DOHH2 (cell line): ENCODE measurements at regions not wholly inside any gene's neighbourhood (a gene's known extent, or its start where the extent isn't known, plus 50 kb on each side); places are given as distances from the start of the nearest gene placed in this dataset.

Source experiments
- H3F3A ChIP-seq: fragments of 200-600 bp; sonication (generic), shearing (Covaris generic); 2 replicates; pipeline ENCODE4 v1.6.0; 2016; ENCODE audit warnings: antibody characterized with exemption, mild to moderate bottlenecking; ENCODE audit not compliant: control insufficient read depth, insufficient read depth
- H3K27ac ChIP-seq: fragments of 200-600 bp; sonication (generic); 2 replicates; pipeline ENCODE4 v1.5.1; 2014; ENCODE audit warnings: low read depth, mild to moderate bottlenecking, low read length, moderate library complexity
- H3K27me3 ChIP-seq: fragments of 200-600 bp; sonication (generic); 2 replicates; pipeline ENCODE4 v1.6.1; 2014; ENCODE audit warnings: mild to moderate bottlenecking, low read length, mixed read lengths; ENCODE audit not compliant: control insufficient read depth
- H3K36me3 ChIP-seq: fragments of 200-600 bp; sonication (generic); 2 replicates; pipeline ENCODE4 v1.6.1; 2014; ENCODE audit warnings: mild to moderate bottlenecking, low read length, moderate library complexity, mixed read lengths; ENCODE audit not compliant: control insufficient read depth
- H3K4me1 ChIP-seq: fragments of 200-600 bp; sonication (generic); 2 replicates; pipeline ENCODE4 v1.6.1; 2014; ENCODE audit warnings: mild to moderate bottlenecking, low read length, mixed read lengths; ENCODE audit not compliant: control insufficient read depth
- H3K4me2 ChIP-seq: fragments of 200-600 bp; sonication (generic); 2 replicates; pipeline ENCODE4 v1.6.0; 2014; ENCODE audit warnings: mild to moderate bottlenecking, low read length, moderate library complexity
- H3K4me3 ChIP-seq: fragments of 200-600 bp; sonication (generic); 2 replicates; pipeline ENCODE4 v1.5.1; 2014; ENCODE audit warnings: mild to moderate bottlenecking, low read length, mixed read lengths
- H3K79me2 ChIP-seq: fragments of 200-600 bp; sonication (generic); 2 replicates; pipeline ENCODE4 v1.6.1; 2014; ENCODE audit warnings: mild to moderate bottlenecking, low read length, mixed read lengths; ENCODE audit not compliant: control insufficient read depth
- H3K9me2 ChIP-seq: fragments of 200-600 bp; sonication (generic); replicated peaks from 2 replicates; pipeline ENCODE4 v1.6.1; 2014; ENCODE audit warnings: mild to moderate bottlenecking, low read length, mixed read lengths; ENCODE audit not compliant: control insufficient read depth
- H3K9me3 ChIP-seq: fragments of 200-600 bp; sonication (generic); 2 replicates; pipeline ENCODE4 v1.6.1; 2014; ENCODE audit warnings: antibody characterized with exemption, low read length, mixed read lengths; ENCODE audit not compliant: control insufficient read depth, insufficient read depth
- H4K20me1 ChIP-seq: fragments of 200-600 bp; sonication (generic); 2 replicates; pipeline ENCODE4 v1.6.0; 2014; ENCODE audit warnings: low read depth, mild to moderate bottlenecking, antibody characterized with exemption, low read length, moderate library complexity; ENCODE audit not compliant: control insufficient read depth, insufficient read depth
- EZH2phosphoT487 ChIP-seq: fragments of 200-600 bp; sonication (generic); IDR thresholded peaks from 2 replicates; pipeline ENCODE4 v1.6.1; 2017; ENCODE audit warnings: borderline replicate concordance, mild to moderate bottlenecking, antibody characterized with exemption, low read length, moderate library complexity, mixed read lengths
- TF ChIP-seq, protein P1 (sequence below): fragments of 200-600 bp; sonication (generic); IDR thresholded peaks from one replicate; pipeline ENCODE4 v1.5.1; 2014; ENCODE audit warnings: antibody characterized with exemption, mild to moderate bottlenecking, low read depth, low read length; ENCODE audit not compliant: poor library complexity, severe bottlenecking

- Histone ChIP-seq H3K9me2 (no peaks in the 10 kb centered on the region), H3K9me3 (no peaks in the 10 kb centered on the region), H3K27ac (no peak overlapping the region), H3K27me3 (no peaks in the 10 kb centered on the region), H3K4me3 (no peak overlapping the region), H4K20me1 (no peaks in the 10 kb centered on the region), H3F3A (no peaks in the 10 kb centered on the region), H3K36me3 (no peaks in the 10 kb centered on the region), H3K4me1 (no peaks in the 10 kb centered on the region), H3K79me2 (no peaks in the 10 kb centered on the region), H3K4me2 (no peak overlapping the region)
- no peak for TF ChIP-seq EZH2phosphoT487
Observed at GRCh38 chr18:61749546-61749945, 143.3 kb downstream of the RNF152 start.

DNA sequence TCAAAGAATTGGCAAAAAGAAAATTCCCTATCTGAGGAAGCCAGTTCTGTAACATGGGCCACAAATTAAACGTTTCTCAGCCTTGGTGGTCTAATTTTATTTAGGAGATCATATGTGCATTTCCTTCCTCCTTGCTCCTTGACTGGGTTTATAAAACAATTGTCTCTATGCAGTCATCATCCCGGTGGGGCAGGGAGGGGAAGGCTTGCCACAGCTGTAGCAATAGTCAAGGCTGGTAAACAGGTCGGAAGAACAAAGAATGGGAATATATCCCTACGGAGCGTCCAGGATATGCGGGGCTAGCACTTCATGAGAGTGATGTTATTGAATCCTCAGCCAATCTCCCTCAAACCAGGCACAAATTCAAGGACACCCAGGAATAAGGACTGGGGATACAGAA lies 143.8 kb downstream of the RNF152 start:
- TF ChIP-seq EZH2phosphoT487 = no peak
- TF ChIP-seq, protein P1, sequence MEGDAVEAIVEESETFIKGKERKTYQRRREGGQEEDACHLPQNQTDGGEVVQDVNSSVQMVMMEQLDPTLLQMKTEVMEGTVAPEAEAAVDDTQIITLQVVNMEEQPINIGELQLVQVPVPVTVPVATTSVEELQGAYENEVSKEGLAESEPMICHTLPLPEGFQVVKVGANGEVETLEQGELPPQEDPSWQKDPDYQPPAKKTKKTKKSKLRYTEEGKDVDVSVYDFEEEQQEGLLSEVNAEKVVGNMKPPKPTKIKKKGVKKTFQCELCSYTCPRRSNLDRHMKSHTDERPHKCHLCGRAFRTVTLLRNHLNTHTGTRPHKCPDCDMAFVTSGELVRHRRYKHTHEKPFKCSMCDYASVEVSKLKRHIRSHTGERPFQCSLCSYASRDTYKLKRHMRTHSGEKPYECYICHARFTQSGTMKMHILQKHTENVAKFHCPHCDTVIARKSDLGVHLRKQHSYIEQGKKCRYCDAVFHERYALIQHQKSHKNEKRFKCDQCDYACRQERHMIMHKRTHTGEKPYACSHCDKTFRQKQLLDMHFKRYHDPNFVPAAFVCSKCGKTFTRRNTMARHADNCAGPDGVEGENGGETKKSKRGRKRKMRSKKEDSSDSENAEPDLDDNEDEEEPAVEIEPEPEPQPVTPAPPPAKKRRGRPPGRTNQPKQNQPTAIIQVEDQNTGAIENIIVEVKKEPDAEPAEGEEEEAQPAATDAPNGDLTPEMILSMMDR = no peak
- no peak overlapping the region for H3K4me2 ChIP-seq

GRCh38 chr18:61748004-61748403 lies 144.8 kb downstream of the RNF152 start:
- TF ChIP-seq, protein P1 = no peak
- no peak for TF ChIP-seq EZH2phosphoT487
- Histone ChIP-seq H3K4me3 (no peak overlapping the region), H3K36me3 (no peaks in the 10 kb centered on the region), H3K9me3 (no peaks in the 10 kb centered on the region), H3F3A (no peaks in the 10 kb centered on the region), H3K27me3 (no peaks in the 10 kb centered on the region), H3K27ac (no peak overlapping the region), H3K9me2 (no peaks in the 10 kb centered on the region), H3K4me2 (no peak overlapping the region), H3K4me1 (no peaks in the 10 kb centered on the region), H4K20me1 (no peaks in the 10 kb centered on the region), H3K79me2 (no peaks in the 10 kb centered on the region)

More for the DNA sequence above, 143.8 kb downstream of the RNF152 start:
- Histone ChIP-seq H3K27me3 (no peaks in the 10 kb centered on the region), H3K36me3 (no peaks in the 10 kb centered on the region), H3K79me2 (no peaks in the 10 kb centered on the region), H3K27ac (no peak overlapping the region), H3K4me1 (no peaks in the 10 kb centered on the region), H4K20me1 (no peaks in the 10 kb centered on the region), H3K4me3 (no peak overlapping the region), H3K9me2 (no peaks in the 10 kb centered on the region), H3F3A (no peaks in the 10 kb centered on the region), H3K9me3 (no peaks in the 10 kb centered on the region)

DNA sequence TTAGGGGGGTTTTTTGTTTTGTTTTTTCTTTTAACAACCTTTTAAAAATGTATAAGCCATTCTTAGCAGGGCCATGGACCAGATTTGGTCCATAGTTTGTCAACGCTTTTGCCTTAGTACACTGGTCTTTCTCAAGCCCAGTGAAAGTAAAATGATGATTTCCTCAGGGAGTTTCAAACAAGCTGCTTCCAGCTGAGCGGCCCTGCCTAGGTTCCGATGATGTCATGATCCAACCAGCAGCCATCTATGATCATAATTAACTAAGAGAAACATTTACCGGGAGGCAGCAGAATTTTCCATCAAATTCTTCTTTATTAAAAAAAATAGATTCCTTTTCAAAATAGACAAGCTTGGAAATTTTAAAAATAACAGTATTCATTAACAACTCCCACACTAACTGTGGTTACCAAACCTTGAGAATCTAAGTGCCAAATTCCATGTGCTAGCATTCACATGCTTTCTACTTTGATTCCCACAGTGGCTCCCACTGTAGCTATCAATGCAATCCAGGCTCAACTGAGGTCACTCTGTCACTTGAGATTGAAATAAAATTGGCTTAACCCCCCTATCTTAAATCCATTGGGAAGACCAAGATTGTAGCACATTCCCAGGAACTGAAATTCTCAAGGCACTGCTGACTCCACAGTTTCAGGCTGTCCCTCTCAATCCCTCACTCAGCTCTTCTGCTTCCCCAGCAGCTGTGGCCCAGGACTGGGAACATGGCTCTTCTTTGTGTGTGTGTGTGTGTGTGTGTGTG lies 148.9 kb downstream of the RNF152 start:
- Histone ChIP-seq H4K20me1 (no peaks in the 10 kb centered on the region), H3K79me2 (no peaks in the 10 kb centered on the region), H3K36me3 (no peaks in the 10 kb centered on the region), H3F3A (no peaks in the 10 kb centered on the region), H3K9me3 (no peaks in the 10 kb centered on the region), H3K27me3 (no peaks in the 10 kb centered on the region), H3K4me3 (no peak overlapping the region), H3K27ac (no peak overlapping the region), H3K4me1 (no peaks in the 10 kb centered on the region), H3K9me2 (no peaks in the 10 kb centered on the region), H3K4me2 (no peak overlapping the region)
- TF ChIP-seq, protein P1 = no peak
